CD4-positive, alpha-beta T cell treated with Interferon alpha-2 for 1 hour (primary cell): ENCODE measurements at regions not wholly inside any gene's neighbourhood (a gene's known extent, or its start where the extent isn't known, plus 50 kb on each side); places are given as distances from the start of the nearest gene placed in this dataset.

ENCODE experiments used
- DNase-seq, 2 donors: peaks; one replicate each; pipeline ENCODE4 v3.0.0-alpha.2; 2020 to 2022

DNA sequence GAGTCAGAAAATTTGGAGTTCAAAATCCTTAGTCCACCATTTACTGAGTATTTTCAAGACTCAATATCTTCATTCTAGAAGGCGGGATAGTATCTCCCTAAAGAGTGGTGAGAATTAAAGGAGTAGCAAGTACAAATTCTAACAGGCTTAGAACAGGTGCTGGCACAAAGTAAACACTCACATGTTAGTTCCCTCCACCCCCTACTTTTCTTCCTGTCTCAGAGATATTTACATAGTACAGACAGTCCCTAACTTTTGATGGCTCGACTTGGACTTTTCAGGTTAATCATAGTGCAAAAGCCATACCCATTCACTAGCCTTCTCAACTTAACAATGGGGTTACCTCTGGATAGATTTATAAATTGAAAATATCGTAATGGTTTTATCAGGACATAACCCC is 476.2 kb upstream of the RASGRP1 start:
- no peak for DNase-seq

DNA sequence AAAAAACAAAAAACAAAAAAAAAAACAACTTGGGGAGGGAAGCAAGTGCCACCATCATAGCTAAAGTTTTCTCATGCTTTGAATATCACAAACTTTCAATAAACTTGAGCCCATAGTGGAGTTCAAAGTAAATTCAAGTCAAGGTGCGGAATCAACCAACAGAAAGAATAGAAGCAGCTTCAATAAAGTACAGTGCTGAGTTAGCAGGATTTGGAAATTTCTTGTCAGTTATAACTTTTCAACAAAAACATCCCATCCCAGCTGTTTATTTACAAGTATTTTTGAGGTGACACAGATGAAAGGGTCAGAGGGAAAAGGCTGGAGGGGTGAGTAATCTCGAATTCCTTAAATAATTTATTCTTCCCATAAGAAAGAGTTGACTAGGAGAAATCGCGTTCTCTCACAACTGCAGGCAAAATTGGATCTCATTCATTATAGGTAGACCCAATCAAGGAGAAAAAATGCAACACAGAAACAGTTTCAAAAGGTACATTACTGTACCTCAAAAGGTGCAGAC is 477.4 kb upstream of the RASGRP1 start:
- no peak for DNase-seq

DNA sequence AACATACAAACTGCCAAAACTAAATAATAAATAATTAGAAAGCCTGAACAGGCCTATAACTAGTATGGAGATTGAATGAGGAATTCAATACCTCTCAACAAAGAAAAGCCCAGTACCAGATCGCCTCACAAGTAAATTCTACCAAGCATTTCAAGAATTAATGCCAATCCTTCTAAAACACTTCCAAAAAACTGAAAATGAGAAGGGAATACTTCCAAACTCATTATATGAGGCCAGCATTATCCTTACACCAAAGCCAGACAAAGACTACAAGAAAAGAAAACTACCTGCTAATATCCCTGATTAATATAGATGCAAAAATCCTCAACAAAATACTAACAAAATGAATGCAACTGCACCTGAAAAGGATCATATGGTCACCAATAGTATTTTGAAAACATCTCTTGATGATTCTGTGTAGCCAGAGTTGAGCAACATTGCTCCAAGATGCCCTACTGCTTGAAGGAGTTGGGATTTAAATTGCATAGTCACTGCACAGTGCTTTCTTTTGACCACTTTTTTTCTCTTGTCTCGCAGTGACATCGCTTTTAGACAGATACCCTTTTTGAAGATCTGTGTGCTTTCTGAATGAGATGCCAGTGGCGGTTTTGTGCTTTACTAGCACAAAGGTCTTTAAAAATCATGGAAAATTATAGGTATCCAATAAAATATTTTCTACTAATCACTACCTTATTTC is 487.2 kb upstream of the RASGRP1 start:
- no peak for DNase-seq

DNA sequence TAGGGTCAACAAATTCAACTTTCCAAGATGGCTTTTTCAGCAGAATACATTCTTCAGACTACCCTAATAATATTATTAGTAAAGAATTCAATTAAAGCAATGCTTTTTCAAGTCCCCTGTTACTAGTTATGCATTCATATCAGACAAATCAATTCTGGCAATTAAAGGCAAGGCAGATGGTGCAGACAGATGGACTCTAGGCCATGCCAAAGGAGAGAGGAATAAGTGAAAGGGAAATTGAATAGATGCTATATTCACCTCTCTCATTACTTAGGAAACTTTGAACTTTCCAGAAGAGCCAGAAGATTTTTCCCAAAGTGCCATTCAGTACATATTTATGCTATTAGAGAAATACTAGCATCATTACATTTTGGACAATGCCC is 487.7 kb upstream of the RASGRP1 start:
- no peak for DNase-seq

DNA sequence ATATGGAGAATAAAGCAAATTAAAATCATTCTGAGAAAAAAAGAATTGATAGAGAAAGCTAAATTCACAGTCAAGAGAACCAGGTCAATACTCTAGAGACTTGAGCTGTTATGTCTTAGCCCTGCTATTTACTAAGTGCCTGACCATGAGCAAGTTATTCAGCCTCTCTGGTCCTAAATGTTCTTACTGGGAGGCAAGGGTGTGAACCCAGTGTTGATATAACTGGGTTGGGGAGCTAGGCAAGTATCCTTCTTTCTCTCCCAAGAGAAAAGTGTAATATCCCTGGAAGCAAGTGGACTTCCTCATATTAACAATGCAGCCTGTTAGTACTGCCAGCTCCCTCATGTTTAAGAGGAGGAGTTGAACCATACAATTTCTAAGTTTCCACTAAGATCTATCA is 488.9 kb upstream of the RASGRP1 start:
- no peak for DNase-seq

DNA sequence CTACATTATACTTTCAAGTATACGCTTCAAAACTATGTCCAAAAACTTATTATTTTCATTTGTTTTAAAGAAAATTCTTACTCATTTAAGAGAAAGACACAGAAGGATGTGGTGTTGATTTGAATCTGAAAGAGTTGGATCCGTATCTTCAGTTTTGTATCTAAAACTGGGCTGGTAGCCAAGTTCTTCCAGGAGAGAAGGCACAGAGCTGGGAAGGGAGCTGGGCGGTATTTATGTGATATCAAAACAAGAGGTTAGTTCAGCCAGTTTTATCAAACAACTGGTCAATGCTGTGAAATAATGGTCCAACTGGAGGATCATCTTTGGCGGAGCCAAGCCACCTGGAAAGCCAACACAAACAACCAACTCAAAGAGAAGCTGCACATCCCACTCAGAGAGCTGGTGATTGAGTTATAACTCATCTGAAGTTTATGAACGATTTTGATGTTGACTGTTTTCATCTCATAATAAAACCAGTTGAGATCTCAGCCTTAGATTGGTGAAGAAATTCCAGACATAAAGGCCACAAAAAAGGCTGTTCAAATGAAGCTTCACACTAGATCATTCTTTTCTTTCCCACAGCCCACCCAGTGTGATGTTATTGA is 489.6 kb upstream of the RASGRP1 start:
- no peak for DNase-seq

DNA sequence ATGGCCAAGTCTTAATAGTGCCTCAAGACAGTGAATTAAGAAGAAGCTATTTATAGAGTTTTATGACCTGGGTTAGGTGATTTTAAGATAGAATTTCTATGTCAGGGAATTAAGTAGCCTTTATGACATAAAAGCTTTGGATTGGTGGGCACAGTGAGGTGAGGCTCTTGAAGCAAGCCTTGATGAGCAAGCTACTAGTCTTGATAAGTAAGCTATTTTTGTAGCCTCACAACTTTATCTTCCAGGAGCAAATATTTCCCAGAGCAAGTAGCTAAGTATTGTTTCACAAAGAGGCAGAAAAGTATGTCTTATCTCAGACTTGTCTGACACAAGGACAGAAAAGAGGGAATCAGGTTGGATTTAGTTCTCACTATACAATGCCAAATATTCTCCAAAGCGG is 491.7 kb upstream of the RASGRP1 start:
- DNase-seq: no peak

DNA sequence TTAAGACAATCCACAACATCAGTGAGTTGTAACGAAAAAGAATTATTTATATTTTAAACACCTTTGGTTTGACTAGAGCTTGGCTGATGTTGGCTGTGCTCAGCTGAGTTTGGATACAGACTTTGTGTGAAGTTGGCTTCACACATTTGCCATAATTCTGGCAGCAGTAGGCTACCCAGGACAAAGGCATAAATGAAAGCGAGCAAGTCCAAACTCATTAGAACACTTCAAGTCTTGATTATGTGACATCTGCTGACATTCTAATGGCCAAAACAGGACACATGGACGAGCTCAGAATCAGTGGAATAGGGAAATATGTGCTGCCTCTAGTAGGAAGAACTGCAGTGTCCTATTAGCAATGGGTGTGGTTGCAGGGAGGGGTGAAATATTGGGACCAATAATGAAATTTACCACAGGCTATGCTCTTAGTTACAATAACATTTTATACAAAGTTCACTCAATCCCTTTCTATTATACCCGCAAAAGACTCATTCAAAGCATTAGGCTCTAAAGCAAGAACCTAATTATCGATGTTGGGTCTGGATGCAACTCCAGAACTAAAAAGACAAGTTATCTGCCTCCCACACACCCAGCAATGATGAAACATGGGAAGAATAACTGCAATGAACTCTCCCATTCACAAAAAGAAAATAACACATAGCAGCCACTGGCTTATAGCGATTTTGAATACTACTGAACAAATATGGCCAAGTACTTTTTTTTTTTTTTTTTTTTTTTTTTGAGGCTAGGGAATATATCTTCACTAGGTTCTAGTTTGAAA is 493.9 kb upstream of the RASGRP1 start:
- DNase-seq: no peak

DNA sequence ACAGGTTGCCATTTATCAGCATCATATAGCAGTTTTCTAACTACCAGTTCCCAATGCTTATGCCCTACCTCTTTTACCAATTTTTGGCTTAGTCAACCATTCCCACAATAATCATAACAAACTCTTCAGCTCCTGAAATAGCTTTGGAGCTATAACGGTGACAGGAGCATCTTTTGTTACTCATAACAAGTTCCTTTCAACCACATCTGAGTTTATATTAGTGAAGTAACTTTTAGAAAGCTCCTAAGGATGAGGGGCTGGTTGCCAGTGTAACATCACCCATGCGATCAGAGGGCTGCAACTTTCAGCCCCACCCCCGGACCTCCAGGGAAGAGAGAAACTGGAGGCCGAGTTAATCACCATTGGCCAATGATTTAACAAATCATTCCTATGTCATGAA is 495.3 kb upstream of the RASGRP1 start:
- no peak for DNase-seq

DNA sequence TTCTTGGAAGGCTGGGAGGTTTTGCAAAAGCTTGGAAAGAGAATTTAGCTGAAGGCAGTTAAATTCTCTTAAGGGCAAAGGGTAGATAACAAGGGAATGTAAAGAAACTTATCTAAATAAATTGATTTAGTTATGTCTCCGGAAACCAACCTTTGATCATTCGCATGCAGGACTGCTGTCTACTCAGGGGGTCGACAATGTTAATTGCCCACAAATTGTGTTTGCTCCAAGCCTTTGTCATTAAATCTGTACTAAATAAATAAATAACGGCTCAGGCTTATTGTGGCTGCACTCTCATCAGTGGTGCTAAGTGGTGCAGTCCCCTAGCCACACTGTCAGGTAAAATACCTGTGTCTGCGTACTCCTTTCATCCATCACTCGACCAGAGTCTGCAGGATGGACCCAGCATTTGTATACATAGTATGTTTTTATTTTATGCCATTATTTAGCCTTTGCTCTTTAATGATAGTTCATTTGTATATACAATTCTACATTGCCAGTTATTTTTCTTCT is 497.4 kb upstream of the RASGRP1 start:
- no peak for DNase-seq

DNA sequence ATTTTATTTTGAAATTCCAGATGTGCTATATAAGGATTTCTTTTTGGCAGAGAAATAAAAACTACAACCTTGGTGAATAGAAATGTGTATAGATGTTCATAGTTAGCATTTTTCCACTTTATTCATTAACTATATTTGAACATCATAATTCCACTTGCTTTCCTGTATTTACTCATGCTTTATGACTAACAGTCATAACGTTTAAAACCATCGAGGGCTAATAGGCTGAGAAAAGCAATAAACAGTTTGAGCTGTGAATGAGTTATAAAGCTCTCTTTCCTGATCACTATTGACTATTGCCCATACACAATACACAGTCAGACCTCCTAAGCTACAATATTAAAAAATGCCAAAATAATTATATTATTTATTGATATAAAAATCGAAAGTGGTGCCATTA is 502.1 kb upstream of the RASGRP1 start:
- DNase-seq: no peak

DNA sequence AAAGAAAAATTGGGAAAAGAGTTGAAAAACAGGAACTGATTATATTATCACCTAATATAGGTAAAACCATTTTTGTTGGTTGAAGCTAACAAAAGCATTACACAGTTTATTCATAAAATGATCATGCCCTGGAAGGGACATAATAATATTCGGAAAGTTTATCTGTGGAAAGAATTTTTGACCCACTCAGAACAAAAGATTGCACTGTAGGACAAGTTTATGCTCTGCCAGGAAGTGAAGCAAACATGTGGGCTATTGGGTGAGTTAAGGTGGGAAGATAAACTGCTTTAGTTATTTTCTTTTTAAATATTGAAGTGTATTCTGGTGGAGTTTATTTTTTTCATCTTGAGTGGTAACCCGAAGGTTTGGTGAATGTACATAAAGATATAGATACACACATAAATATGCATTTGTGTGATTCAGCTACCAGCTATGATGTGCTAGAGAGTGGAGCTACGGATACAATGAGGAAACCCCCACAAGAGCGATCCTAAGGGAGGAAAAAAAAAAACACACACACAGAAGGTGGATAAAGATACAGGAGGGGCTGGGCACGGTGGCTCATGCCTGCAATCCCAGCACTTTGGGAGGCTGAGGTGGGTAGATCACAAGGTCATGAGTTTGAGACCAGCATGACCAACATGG is 506.4 kb upstream of the THBS1 start:
- no peak for DNase-seq

DNA sequence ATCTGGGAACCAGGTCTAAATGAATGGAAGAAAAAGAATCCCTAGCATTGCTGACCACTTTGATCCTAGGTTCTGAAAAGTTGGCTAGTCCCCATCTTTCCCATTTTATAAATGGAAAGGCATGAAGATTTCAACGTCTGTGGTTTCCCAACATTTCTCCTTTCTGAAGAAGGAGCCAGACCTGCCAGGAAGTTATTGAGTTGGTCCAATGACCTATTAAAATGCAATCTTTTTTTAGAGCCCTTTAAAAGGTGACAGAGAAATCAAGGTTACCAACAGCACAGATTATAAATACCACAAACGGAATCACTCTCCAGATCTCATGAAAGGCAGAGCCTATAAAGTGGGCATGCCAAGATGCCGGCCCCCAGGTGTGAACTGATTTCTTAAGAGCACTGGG is 505.6 kb upstream of the THBS1 start:
- no peak for DNase-seq

DNA sequence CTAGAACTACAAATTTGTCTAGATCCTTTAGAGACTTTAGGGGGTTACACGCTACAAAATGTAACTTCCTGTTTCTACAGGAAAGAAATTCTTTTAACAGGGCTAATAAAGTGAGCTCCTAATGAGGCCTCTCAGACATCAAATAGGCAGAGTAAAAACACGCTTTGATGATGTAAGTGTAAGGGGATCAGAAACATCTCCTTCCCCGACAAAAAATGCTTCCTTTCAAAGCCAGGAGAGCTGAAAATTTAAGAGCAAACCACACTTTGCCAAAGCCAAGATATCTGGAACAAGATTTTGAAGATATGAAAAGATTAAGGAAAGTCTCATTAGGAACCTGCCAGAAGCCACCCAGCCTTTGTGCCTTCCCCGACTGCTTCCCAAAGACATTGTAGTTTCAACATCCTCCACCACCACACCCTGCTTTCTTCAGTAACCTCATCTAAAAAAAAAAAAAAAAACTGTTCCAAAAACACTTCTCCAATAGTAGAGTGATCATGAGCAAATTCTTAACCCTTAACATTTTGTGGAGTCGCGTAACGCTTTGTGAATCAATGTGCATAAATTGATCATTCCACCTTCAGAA is 505.0 kb upstream of the THBS1 start:
- DNase-seq: no peak

DNA sequence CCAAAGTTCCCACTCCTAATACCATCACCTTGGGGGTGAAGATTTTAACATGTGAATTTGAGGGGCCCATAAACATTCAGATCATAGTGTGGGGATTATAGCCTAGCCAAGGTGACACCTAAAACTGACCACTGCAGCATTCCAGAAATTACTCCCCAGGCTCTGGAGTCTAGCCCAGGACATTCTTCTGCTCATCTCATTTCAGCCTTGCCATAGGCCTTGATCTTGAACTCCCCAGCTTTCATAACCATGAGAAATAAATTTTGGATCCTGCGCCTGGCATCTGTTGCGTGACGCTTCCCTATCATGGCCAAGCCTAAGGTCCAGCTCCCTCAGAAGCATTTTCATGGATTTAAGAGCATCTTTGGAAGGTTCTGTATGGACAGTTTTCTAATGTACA is 502.9 kb upstream of the THBS1 start:
- no peak for DNase-seq

DNA sequence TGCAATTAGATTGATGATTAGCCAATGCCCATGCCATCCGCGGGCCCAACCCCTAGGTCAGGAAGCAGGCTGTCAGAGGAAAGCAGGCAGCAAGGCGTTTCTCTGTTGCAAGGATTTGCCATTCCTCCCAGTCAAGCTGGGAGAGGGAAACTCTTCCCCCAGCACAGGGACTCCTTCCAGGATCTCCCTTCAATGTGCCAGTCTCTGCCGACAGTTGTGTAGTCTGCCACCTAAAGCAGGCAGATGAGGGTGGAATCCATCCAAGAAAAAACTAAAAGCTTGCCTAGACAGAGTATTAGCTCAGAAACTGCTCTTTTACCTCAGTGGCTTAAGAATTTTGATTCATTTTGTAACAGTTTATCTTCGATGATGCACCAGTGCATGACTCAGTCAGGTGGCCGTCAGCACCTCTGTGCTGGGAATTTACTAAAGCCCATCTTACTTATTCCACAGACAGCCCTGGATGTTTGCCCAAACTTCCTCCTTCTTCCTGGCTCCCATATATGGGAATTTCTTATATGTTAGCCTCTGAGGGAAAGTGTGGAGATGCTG is 501.5 kb upstream of the THBS1 start:
- no peak for DNase-seq

DNA sequence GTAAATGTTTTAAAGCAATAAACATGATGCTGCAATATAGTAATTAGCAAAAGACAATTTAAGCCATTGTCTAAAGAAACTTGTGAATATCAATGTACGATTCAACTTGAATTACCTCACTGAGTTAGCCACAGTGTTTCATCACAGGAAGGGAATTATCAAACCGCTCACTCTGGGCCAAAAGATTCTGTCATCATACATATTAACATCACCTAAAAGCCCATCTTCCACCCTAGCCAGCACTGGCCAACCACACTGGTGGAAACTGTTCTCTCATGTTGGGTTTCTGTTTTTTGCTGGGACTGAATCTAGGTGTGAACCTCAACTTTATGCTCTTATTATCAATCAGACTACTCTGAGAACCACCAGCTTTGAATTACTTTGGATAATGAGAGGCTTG is 497.7 kb upstream of the THBS1 start:
- no peak for DNase-seq

DNA sequence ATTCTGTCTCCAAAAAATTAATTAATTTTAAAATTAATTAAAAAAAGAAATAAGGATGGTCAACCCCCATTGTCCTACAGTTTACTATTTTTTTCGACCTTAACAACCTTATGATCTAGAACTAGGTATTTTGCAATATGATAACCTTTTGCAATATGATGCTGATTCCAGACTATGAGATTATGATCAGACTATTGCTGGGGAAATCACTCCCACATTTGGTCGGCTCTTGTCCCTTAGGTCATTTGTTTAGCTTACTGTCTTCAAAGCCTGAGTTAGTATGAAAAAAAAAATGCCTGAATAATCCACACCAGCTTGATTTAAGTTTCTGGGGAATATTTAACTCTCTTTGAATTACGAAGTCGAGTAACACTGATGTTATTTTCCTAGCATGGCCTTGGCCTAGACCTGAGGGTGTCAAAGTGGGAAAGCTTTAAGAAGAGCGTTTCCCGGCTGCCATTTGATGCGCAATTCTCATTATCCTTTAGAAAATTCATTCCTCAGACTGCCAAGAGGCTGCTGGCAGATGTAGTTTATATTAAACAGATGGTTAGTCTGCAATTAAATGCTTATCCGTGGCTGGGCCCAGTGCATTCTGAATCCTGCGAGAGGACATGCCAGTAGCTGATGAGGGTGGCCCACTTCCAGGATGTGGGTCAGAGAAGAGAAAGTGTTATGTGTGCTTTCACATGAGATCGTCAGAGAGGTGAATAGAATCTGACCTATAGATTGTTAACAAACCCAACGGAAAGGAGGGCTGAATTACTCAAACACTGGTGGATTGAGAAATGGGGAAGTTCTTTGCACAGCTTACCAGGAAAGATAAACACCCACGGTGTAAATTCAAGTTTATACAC is 496.0 kb upstream of the THBS1 start:
- DNase-seq: no peak

DNA sequence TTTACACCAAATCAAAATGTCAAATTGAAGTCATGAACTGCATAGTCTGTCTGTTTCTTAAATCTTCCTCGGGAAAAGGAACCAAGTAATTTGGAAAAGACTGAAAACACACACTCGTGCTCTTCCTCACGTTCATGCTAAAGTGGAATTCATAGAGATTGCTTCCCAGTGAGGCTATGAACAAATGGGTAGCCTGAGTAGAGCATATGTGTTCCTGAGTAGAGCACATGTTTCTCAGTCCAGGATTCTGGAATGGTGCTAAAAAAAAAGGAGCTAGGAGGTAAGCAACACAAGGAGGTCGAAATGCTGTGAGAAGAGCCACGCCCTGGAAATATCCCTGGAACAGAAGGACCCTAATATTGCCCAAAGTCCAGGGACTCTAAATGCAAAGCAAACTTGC is 494.2 kb upstream of the THBS1 start:
- no peak for DNase-seq

DNA sequence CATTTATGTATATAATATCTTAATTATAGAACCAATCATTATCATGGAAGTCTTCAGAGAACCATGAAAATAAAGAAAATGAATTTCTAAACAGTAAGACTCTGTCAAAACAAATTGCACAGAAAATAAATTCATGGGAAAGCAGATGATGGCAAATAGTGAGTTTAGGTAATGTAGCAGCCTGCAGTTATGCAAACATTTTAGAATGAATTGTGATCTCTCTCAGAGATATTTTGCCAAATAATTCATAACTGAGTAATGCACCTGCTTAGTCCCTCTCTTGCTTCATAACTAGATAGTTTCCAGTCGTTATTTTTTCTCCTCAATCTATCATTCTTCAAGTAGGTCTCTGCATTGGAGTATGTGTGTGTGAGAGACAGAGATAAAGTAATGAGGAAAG is 492.7 kb upstream of the THBS1 start:
- DNase-seq: no peak

DNA sequence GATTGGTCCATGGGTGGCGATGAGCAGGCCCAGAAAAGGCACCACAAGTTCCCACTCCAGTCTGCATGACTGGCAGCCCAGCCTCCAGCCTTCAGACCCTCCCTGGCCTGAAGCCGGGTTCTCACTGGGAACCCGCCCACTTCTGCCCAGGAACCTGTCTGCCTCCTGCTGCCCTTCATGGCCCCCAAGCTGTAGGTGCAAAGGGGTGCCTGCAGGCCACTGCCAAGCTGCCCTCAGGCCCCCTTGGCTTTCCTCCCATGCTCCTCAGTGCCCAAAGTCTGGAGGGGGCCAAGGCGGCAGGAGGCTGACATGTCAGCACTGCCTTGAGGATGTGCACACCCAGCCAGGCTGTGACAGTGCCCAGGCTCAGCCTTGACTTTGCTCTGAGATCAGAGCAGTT is 488.5 kb upstream of the THBS1 start:
- no peak for DNase-seq

DNA sequence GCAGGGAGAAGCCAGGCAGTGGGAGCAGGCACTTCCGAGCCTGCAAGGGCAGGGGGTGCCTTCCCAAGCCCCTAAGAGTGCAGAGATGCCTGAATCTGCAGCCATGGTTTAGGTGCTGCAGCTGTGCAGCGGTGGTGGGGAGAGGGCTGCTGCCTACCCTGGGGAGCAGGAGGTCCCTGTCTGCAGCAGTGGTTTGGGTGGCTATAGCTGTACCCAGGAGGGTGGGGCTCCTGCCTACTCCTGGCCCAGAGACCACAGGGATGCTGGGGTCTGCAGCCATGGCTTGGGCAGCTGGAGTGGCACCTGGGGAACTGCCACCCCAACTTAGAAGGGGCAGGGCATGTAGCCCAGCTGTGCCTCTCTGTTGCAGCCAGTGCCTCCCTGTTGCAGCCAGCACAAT is 488.1 kb upstream of the THBS1 start:
- DNase-seq: no peak
